Fibroblast of lung (primary cell): ENCODE measurements at regions not wholly inside any gene's neighbourhood (a gene's known extent, or its start where the extent isn't known, plus 50 kb on each side); places are given as distances from the start of the nearest gene placed in this dataset.

Experiments
- CTCF ChIP-seq, 2 donors: IDR thresholded peaks in 1 of 2; conservative IDR thresholded peaks in 1 of 2; 1 replicate in 1 of 2; 2 replicates in 1 of 2; pipeline ENCODE4 v1.5.1; 2011 to 2012; ENCODE audit warnings: low read length in 2 of 2, control low read depth in 1 of 2, inconsistent platforms in 1 of 2, low read depth in 1 of 2, mild to moderate bottlenecking in 1 of 2
- EZH2 ChIP-seq: IDR thresholded peaks from 2 replicates; pipeline ENCODE4 v1.5.1; 2012; ENCODE audit warnings: low read length, control low read depth, mild to moderate bottlenecking; ENCODE audit errors: missing control alignments

GRCh38 chr11:39304586-39304985 lies 2154.9 kb downstream of the LRRC4C start:
- no peak for TF ChIP-seq CTCF (conservative IDR thresholded peaks at IDR 0.05 in 1 of 2, IDR thresholded peaks at IDR 0.05 in 1 of 2; ENCODE audit: low read depth in 1 of 2, low read length in 2 of 2)
- TF ChIP-seq EZH2 = no peak
